ENCODE measurements at regions not wholly inside any gene's neighbourhood (a gene's known extent, or its start where the extent isn't known, plus 50 kb on each side); places are given as distances from the start of the nearest gene placed in this dataset.

GRCh38 chr1:207218512-207219362 lies 102.7 kb upstream of the CD55 start:
- Histone ChIP-seq H3K4me2 (peak overlapping the region in 5 of 11 experiments; percentile 10 to 69 (median 60); a peak in 9 of 22 replicates), H3K4me1 (peaks cover 0 to 28% (median 3%) of the 10 kb centered on the region in 10 experiments; a peak in 9 of 20 replicates), H3K9ac (no peak overlapping the region), H3K36me3 (no peaks in the 10 kb centered on the region), H3K27me3 (no peaks in the 10 kb centered on the region), H3K4me3 (no peak overlapping the region), H4K20me1 (no peaks in the 10 kb centered on the region), H3K27ac (no peak overlapping the region), H3K9me3 (replicated peaks in 1 of 11) (peaks cover 9 to 15% (median 10%) of the 10 kb centered on the region in 11 experiments; a peak in 18 of 22 replicates)
- no peak for TF ChIP-seq Cebpa-rat (IDR thresholded peaks at IDR 0.05)

- no peak overlapping the region for H3K9ac ChIP-seq
- H3K4me1 ChIP-seq = peaks cover 0 to 28% (median 3%) of the 10 kb centered on the region in 10 experiments; a peak in 9 of 20 replicates
- no peaks in the 10 kb centered on the region for H3K36me3 ChIP-seq
- no peak for TF ChIP-seq Cebpa-rat (IDR thresholded peaks at IDR 0.05)
- no peak overlapping the region for H3K4me3 ChIP-seq
- no peaks in the 10 kb centered on the region for H3K27me3 ChIP-seq
- no peak overlapping the region for H3K27ac ChIP-seq
- peaks cover 0 to 1% (median 0%) of the 10 kb centered on the region in 11 experiments; a peak in 1 of 22 replicates for H3K9me3 ChIP-seq (replicated peaks in 1 of 11)
- H3K4me2 ChIP-seq = no peak overlapping the region
- H4K20me1 ChIP-seq = no peaks in the 10 kb centered on the region
Measured at GRCh38 chr1:207219979-207220889, 101.2 kb upstream of the CD55 start.

- H3K36me3 ChIP-seq = no peaks in the 10 kb centered on the region
- H3K4me1 ChIP-seq = peaks cover 0 to 28% (median 3%) of the 10 kb centered on the region in 10 experiments; a peak in 9 of 20 replicates
- H3K4me3 ChIP-seq = no peak overlapping the region
Measured at GRCh38 chr1:207221934-207222351, 99.5 kb upstream of the CD55 start.

GRCh38 chr1:207223162-207223561 lies 98.3 kb upstream of the CD55 start:
- TF ChIP-seq Cebpa-rat (IDR thresholded peaks at IDR 0.05) = no peak
- Histone ChIP-seq H3K4me2 (no peak overlapping the region), H4K20me1 (no peaks in the 10 kb centered on the region), H3K27me3 (no peaks in the 10 kb centered on the region), H3K4me3 (no peak overlapping the region), H3K9ac (no peak overlapping the region), H3K9me3 (replicated peaks in 1 of 11) (no peaks in the 10 kb centered on the region), H3K36me3 (no peaks in the 10 kb centered on the region), H3K4me1 (peaks cover 0 to 18% (median 1%) of the 10 kb centered on the region in 10 experiments; a peak in 9 of 20 replicates), H3K27ac (no peak overlapping the region)

More at GRCh38 chr1:207221934-207222351, 99.5 kb upstream of the CD55 start:
- Histone ChIP-seq H3K4me2 (peak overlapping the region in 1 of 11 experiments; percentile 3; a peak in 1 of 22 replicates), H3K27me3 (no peaks in the 10 kb centered on the region), H3K9ac (no peak overlapping the region), H3K9me3 (replicated peaks in 1 of 11) (no peaks in the 10 kb centered on the region), H4K20me1 (no peaks in the 10 kb centered on the region), H3K27ac (no peak overlapping the region)
- no peak for TF ChIP-seq Cebpa-rat (IDR thresholded peaks at IDR 0.05)

GRCh38 chr1:207224666-207225065 lies 96.8 kb upstream of the CD55 start:
- no peaks in the 10 kb centered on the region for H3K36me3 ChIP-seq
- H3K4me1 ChIP-seq = peaks cover 0 to 7% (median 0%) of the 10 kb centered on the region in 10 experiments; a peak in 1 of 20 replicates
- no peak overlapping the region for H3K27ac ChIP-seq
- no peaks in the 10 kb centered on the region for H4K20me1 ChIP-seq
- H3K27me3 ChIP-seq = no peaks in the 10 kb centered on the region
- no peak overlapping the region for H3K4me3 ChIP-seq
- no peak overlapping the region for H3K9ac ChIP-seq
- no peak overlapping the region for H3K4me2 ChIP-seq
- H3K9me3 ChIP-seq (replicated peaks in 1 of 11) = no peaks in the 10 kb centered on the region
- TF ChIP-seq Cebpa-rat (IDR thresholded peaks at IDR 0.05) = no peak

- H3K9ac ChIP-seq = no peak overlapping the region
- no peaks in the 10 kb centered on the region for H4K20me1 ChIP-seq
- no peak overlapping the region for H3K4me2 ChIP-seq
- no peaks in the 10 kb centered on the region for H3K4me1 ChIP-seq
- H3K27ac ChIP-seq = no peak overlapping the region
- H3K9me3 ChIP-seq (replicated peaks in 1 of 11) = no peaks in the 10 kb centered on the region
- no peak for TF ChIP-seq Cebpa-rat (IDR thresholded peaks at IDR 0.05)
- H3K27me3 ChIP-seq = no peaks in the 10 kb centered on the region
- H3K36me3 ChIP-seq = no peaks in the 10 kb centered on the region
- H3K4me3 ChIP-seq = no peak overlapping the region
Measured at GRCh38 chr1:207227131-207227630, 94.3 kb upstream of the CD55 start.

GRCh38 chr1:207228987-207229386 lies 92.5 kb upstream of the CD55 start:
- H3K4me3 ChIP-seq = no peak overlapping the region

GRCh38 chr1:207230441-207230840 lies 91.0 kb upstream of the CD55 start:
- no peaks in the 10 kb centered on the region for H4K20me1 ChIP-seq
- H3K9me3 ChIP-seq (replicated peaks in 1 of 11) = no peaks in the 10 kb centered on the region
- H3K4me3 ChIP-seq = no peak overlapping the region
- TF ChIP-seq Cebpa-rat (IDR thresholded peaks at IDR 0.05) = no peak
- no peak overlapping the region for H3K27ac ChIP-seq
- H3K4me2 ChIP-seq = no peak overlapping the region
- H3K36me3 ChIP-seq = no peaks in the 10 kb centered on the region
- no peaks in the 10 kb centered on the region for H3K27me3 ChIP-seq
- no peak overlapping the region for H3K9ac ChIP-seq
- H3K4me1 ChIP-seq = peaks cover 0 to 9% (median 0%) of the 10 kb centered on the region in 10 experiments; a peak in 3 of 20 replicates

More at GRCh38 chr1:207228987-207229386, 92.5 kb upstream of the CD55 start:
- no peaks in the 10 kb centered on the region for H3K27me3 ChIP-seq
- H3K27ac ChIP-seq = no peak overlapping the region
- H3K4me1 ChIP-seq = peaks cover 0 to 9% (median 0%) of the 10 kb centered on the region in 10 experiments; a peak in 3 of 20 replicates
- H3K36me3 ChIP-seq = no peaks in the 10 kb centered on the region
- H3K4me2 ChIP-seq = no peak overlapping the region
- H3K9ac ChIP-seq = no peak overlapping the region
- no peaks in the 10 kb centered on the region for H4K20me1 ChIP-seq
- TF ChIP-seq Cebpa-rat (IDR thresholded peaks at IDR 0.05) = no peak
- no peaks in the 10 kb centered on the region for H3K9me3 ChIP-seq (replicated peaks in 1 of 11)

- Histone ChIP-seq H3K27ac (no peak overlapping the region), H3K36me3 (no peaks in the 10 kb centered on the region), H3K9ac (no peak overlapping the region), H3K4me2 (no peak overlapping the region), H3K4me1 (peaks cover 0 to 9% (median 0%) of the 10 kb centered on the region in 10 experiments; a peak in 3 of 20 replicates), H3K4me3 (no peak overlapping the region), H4K20me1 (no peaks in the 10 kb centered on the region), H3K9me3 (replicated peaks in 1 of 11) (no peaks in the 10 kb centered on the region), H3K27me3 (no peaks in the 10 kb centered on the region)
- TF ChIP-seq Cebpa-rat (IDR thresholded peaks at IDR 0.05) = no peak
Measured at GRCh38 chr1:207234690-207235089, 86.8 kb upstream of the CD55 start.
